SKM-1 treated with dmso at 0.1 percent for 144 hours (cell line): ENCODE measurements at regions not wholly inside any gene's neighbourhood (a gene's known extent, or its start where the extent isn't known, plus 50 kb on each side); places are given as distances from the start of the nearest gene placed in this dataset.

Experiments used
- DNase-seq: peaks from one replicate; lab custom pipeline; 2025; ENCODE audit not compliant: unreplicated experiment; lab: John Stamatoyannopoulos, UW

- no peak for DNase-seq
Observed at GRCh38 chr6:159100395-159101182, 55.8 kb upstream of the TAGAP start.

GRCh38 chr6:159099961-159100360, 55.2 kb upstream of the TAGAP start:
- no peak for DNase-seq

GRCh38 chr6:159099276-159099675, 54.5 kb upstream of the TAGAP start:
- no peak for DNase-seq

GRCh38 chr6:159098636-159099106, 53.9 kb upstream of the TAGAP start:
- DNase-seq = no peak

GRCh38 chr6:159097256-159097655, 52.5 kb upstream of the TAGAP start:
- DNase-seq = no peak

- no peak for DNase-seq
Observed at GRCh38 chr6:159095616-159096015, 50.8 kb upstream of the TAGAP start.

- DNase-seq = no peak
Observed at GRCh38 chr6:159094444-159095252, 49.9 kb upstream of the TAGAP start.
